IMR-90 (cell line): ENCODE measurements at regions not wholly inside any gene's neighbourhood (a gene's known extent, or its start where the extent isn't known, plus 50 kb on each side); places are given as distances from the start of the nearest gene placed in this dataset.

Experiments used
- ATAC-seq: fragments of 200-7000 bp; cut with Tn5 transposase; 2 replicates; pipeline ENCODE4 v1.9.1; 2020; ENCODE audit warnings: low read depth, mild to moderate bottlenecking, moderate library complexity
- BruUV-seq: library from RNA; stranded (reverse); fragments of 400-500 nt; replicated peaks from 2 replicates; lab custom pipeline; 2021; lab: Mats Ljungman, UMichigan
- CTCF ChIA-PET: fragments of 300-600 bp; formaldehyde crosslinking; extraction: SDS; loops from one replicate; lab custom pipeline; 2021; ENCODE audit warnings: antibody characterized with exemption; lab: Yijun Ruan, JAX
- POLR2A ChIA-PET: fragments of 300-600 bp; sonication (Branson Sonifier 250); formaldehyde crosslinking; loops from one replicate; lab custom pipeline; 2022; ENCODE audit warnings: antibody characterized with exemption; ENCODE audit not compliant: unreplicated experiment; lab: Charles Lee
- DNase-seq: peaks from one replicate; pipeline ENCODE4 v3.0.0; 2013
- H2AFZ ChIP-seq: replicated peaks from 2 replicates; pipeline ENCODE3; 2013; ENCODE audit warnings: low read length, mild to moderate bottlenecking; ENCODE audit not compliant: poor library complexity
- H2AK5ac ChIP-seq: 2 replicates; pipeline ENCODE4 v1.6.1; 2013; ENCODE audit warnings: low read depth, low read length, inconsistent platforms
- H2AK9ac ChIP-seq: replicated peaks from 2 replicates; pipeline ENCODE3; 2013; ENCODE audit warnings: mild to moderate bottlenecking, low read depth, low read length, moderate library complexity; ENCODE audit not compliant: poor library complexity
- H2BK120ac ChIP-seq: 2 replicates; pipeline ENCODE4 v1.6.1; 2013; ENCODE audit warnings: low read depth, low read length, inconsistent platforms
- H2BK15ac ChIP-seq: 3 replicates; pipeline ENCODE4 v1.6.1; 2013; ENCODE audit warnings: low read depth, low read length, inconsistent platforms
- H2BK20ac ChIP-seq: 2 replicates; pipeline ENCODE4 v1.6.1; 2013; ENCODE audit warnings: low read depth, mild to moderate bottlenecking, inconsistent platforms, low read length, moderate library complexity
- H2BK5ac ChIP-seq: 2 replicates; pipeline ENCODE4 v1.6.1; 2013; ENCODE audit warnings: mild to moderate bottlenecking, low read depth, low read length, inconsistent platforms; ENCODE audit not compliant: poor library complexity, severe bottlenecking
- H3K14ac ChIP-seq: replicated peaks from 2 replicates; pipeline ENCODE4 v1.6.1; 2013; ENCODE audit warnings: low read depth, low read length, inconsistent platforms
- H3K18ac ChIP-seq: 2 replicates; pipeline ENCODE4 v1.6.1; 2013; ENCODE audit warnings: low read depth, low read length, control low read depth
- H3K23ac ChIP-seq: 2 replicates; pipeline ENCODE4 v1.6.1; 2013; ENCODE audit warnings: low read depth, low read length, inconsistent platforms
- H3K27ac ChIP-seq: 2 replicates; pipeline ENCODE4 v1.5.1; 2013; ENCODE audit warnings: mild to moderate bottlenecking, control low read depth, low read length; ENCODE audit not compliant: insufficient read depth
- H3K27me3 ChIP-seq: 2 replicates; pipeline ENCODE4 v1.6.1; 2013; ENCODE audit warnings: low read length; ENCODE audit not compliant: control insufficient read depth, insufficient read depth
- H3K36me3 ChIP-seq: 2 replicates; pipeline ENCODE4 v1.6.1; 2013; ENCODE audit warnings: low read length, mixed read lengths; ENCODE audit not compliant: control insufficient read depth, insufficient read depth
- H3K4ac ChIP-seq: 2 replicates; pipeline ENCODE4 v1.6.1; 2013; ENCODE audit warnings: low read depth, low read length, inconsistent platforms
- H3K4me1 ChIP-seq: 2 replicates; pipeline ENCODE4 v1.6.1; 2013; ENCODE audit warnings: low read length, mixed read lengths; ENCODE audit not compliant: control insufficient read depth, insufficient read depth
- H3K4me2 ChIP-seq: 2 replicates; pipeline ENCODE4 v1.6.1; 2013; ENCODE audit warnings: low read depth, mild to moderate bottlenecking, control low read depth, low read length, moderate library complexity
- H3K4me3 ChIP-seq: 2 replicates; pipeline ENCODE4 v1.5.1; 2013; ENCODE audit warnings: low read depth, mild to moderate bottlenecking, control low read depth, low read length, moderate library complexity; ENCODE audit not compliant: insufficient read depth
- H3K56ac ChIP-seq: 2 replicates; pipeline ENCODE4 v1.6.1; 2013; ENCODE audit warnings: low read length, inconsistent platforms; ENCODE audit not compliant: insufficient read depth; ENCODE audit errors: extremely low read depth
- H3K79me1 ChIP-seq, 2 experiments: 2 replicates each; pipeline ENCODE4 v1.6.1; 2013; ENCODE audit warnings: low read length in 2 of 2, inconsistent platforms in 1 of 2, low read depth in 1 of 2
- H3K9ac ChIP-seq: 2 replicates; pipeline ENCODE4 v1.6.1; 2013; ENCODE audit warnings: low read depth, low read length, control low read depth
- H3K9me1 ChIP-seq: 2 replicates; pipeline ENCODE4 v1.6.1; 2013; ENCODE audit warnings: low read length, inconsistent platforms; ENCODE audit not compliant: insufficient read depth
- H3K9me3 ChIP-seq: 2 replicates; pipeline ENCODE4 v1.6.1; 2013; ENCODE audit warnings: low read length; ENCODE audit not compliant: control insufficient read depth, insufficient read depth
- H4K20me1 ChIP-seq: 2 replicates; pipeline ENCODE4 v1.6.1; 2013; ENCODE audit warnings: low read length, inconsistent platforms; ENCODE audit not compliant: insufficient read depth
- H4K5ac ChIP-seq: 2 replicates; pipeline ENCODE4 v1.6.1; 2013; ENCODE audit warnings: mild to moderate bottlenecking, low read depth, low read length, control low read depth
- H4K8ac ChIP-seq, 2 experiments: 2 replicates each; pipeline ENCODE4 v1.6.1; 2013; ENCODE audit warnings: low read depth in 2 of 2, low read length in 2 of 2, control low read depth in 1 of 2, inconsistent platforms in 1 of 2
- H4K91ac ChIP-seq: 2 replicates; pipeline ENCODE4 v1.6.1; 2013; ENCODE audit warnings: low read depth, low read length, inconsistent platforms; ENCODE audit not compliant: insufficient read depth
- CEBPB ChIP-seq: IDR thresholded peaks from 2 replicates; pipeline ENCODE4 v1.6.1; 2012; ENCODE audit warnings: low read depth, low read length, improper control_type of control experiment
- POLR2A ChIP-seq: IDR thresholded peaks from 2 replicates; pipeline ENCODE4 v1.6.1; 2012; ENCODE audit warnings: mild to moderate bottlenecking, low read depth, low read length
- RCOR1 ChIP-seq: IDR thresholded peaks from 2 replicates; pipeline ENCODE4 v1.6.1; 2012; ENCODE audit warnings: mild to moderate bottlenecking, low read length, improper control_type of control experiment; ENCODE audit not compliant: insufficient replicate concordance
- RFX5 ChIP-seq: IDR thresholded peaks from 2 replicates; pipeline ENCODE4 v1.8.0; 2012; ENCODE audit warnings: low read depth, mild to moderate bottlenecking, low read length, moderate library complexity
- WGBS, 2 experiments: methylation state at CpG; one replicate each; pipeline versions ENCODE4 v1.1.5 to v1.1.7; 2013; ENCODE audit warnings: missing lambda C conversion rate in 2 of 2; ENCODE audit not compliant: insufficient read length in 1 of 2; ENCODE audit errors: extremely low coverage in 2 of 2; 5-methylcytosine and 5-hydroxymethylcytosine counted together
- dilution Hi-C: fragments of 300-500 bp; cut with HindIII; formaldehyde crosslinking; loops from one replicate; pipeline ENCODE4 v1.14.3; 2018; ENCODE audit warnings: low sequenced_read_pairs; ENCODE audit not compliant: unreplicated experiment
- in situ Hi-C: fragments of 300-500 bp; cut with MboI; formaldehyde crosslinking; loops from 3 replicates; pipeline ENCODE4 v1.14.3; 2019; ENCODE audit warnings: low sequenced_read_pairs, inconsistent platforms, mixed read lengths
- intact Hi-C: fragments of 100-400 bp; cut with micrococcal nuclease; formaldehyde crosslinking; loops from 2 replicates; pipeline ENCODE4 v1.10.0; 2022

- no peak overlapping the region for H2AFZ ChIP-seq
- ChIA-PET POLR2A (no interaction called here), CTCF (no interaction called here)
- H4K8ac ChIP-seq, result no peak overlapping the region
- DNase-seq (no peak), ATAC-seq (no peak)
- H4K20me1 ChIP-seq, result no peaks in the 10 kb centered on the region
- H3K27me3 ChIP-seq, result no peaks in the 10 kb centered on the region
- H2BK120ac ChIP-seq, result no peak overlapping the region
- H3K9me3 ChIP-seq, result no peaks in the 10 kb centered on the region
- in situ Hi-C loops (no loop called here), intact Hi-C loops (no loop called here), dilution Hi-C loops (no loop called here)
- no peaks in the 10 kb centered on the region for H3K9me1 ChIP-seq
- no peak overlapping the region for H3K4me2 ChIP-seq
- H3K36me3 ChIP-seq, result no peaks in the 10 kb centered on the region
- H3K4ac ChIP-seq, result no peak overlapping the region
- H3K18ac ChIP-seq, result no peak overlapping the region
- H3K9ac ChIP-seq, result no peak overlapping the region
- no peak overlapping the region for H3K4me3 ChIP-seq
- BruUV-seq, result no TSS peak
- no peak overlapping the region for H2BK5ac ChIP-seq
- WGBS, 2 experiments, result no CpG with 5 or more reads among the region's 10 CpGs
- no peak for TF ChIP-seq RFX5
- TF ChIP-seq RCOR1, result no peak
- TF ChIP-seq CEBPB, result no peak
- TF ChIP-seq POLR2A, result no peak
- H4K91ac ChIP-seq, result no peak overlapping the region
- no peak overlapping the region for H2AK9ac ChIP-seq
- H3K23ac ChIP-seq, result no peak overlapping the region
- H3K27ac ChIP-seq, result no peak overlapping the region
- no peaks in the 10 kb centered on the region for H3K79me1 ChIP-seq
- H2BK20ac ChIP-seq, result no peak overlapping the region
- H3K4me1 ChIP-seq, result no peaks in the 10 kb centered on the region
- H2AK5ac ChIP-seq, result no peak overlapping the region
- no peak overlapping the region for H3K56ac ChIP-seq
- no peak overlapping the region for H4K5ac ChIP-seq
- no peak overlapping the region for H2BK15ac ChIP-seq
- H3K14ac ChIP-seq, result no peak overlapping the region
Observed at GRCh38 chr9:89815903-89816573, 211.2 kb downstream of the GADD45G start.
